Glomerular visceral epithelial cell (primary cell): ENCODE measurements at regions not wholly inside any gene's neighbourhood (a gene's known extent, or its start where the extent isn't known, plus 50 kb on each side); places are given as distances from the start of the nearest gene placed in this dataset.

Source experiments
- DNase-seq: peaks from one replicate; pipeline ENCODE4 v3.0.0-alpha.2; 2016; ENCODE audit errors: extremely low spot score

DNA sequence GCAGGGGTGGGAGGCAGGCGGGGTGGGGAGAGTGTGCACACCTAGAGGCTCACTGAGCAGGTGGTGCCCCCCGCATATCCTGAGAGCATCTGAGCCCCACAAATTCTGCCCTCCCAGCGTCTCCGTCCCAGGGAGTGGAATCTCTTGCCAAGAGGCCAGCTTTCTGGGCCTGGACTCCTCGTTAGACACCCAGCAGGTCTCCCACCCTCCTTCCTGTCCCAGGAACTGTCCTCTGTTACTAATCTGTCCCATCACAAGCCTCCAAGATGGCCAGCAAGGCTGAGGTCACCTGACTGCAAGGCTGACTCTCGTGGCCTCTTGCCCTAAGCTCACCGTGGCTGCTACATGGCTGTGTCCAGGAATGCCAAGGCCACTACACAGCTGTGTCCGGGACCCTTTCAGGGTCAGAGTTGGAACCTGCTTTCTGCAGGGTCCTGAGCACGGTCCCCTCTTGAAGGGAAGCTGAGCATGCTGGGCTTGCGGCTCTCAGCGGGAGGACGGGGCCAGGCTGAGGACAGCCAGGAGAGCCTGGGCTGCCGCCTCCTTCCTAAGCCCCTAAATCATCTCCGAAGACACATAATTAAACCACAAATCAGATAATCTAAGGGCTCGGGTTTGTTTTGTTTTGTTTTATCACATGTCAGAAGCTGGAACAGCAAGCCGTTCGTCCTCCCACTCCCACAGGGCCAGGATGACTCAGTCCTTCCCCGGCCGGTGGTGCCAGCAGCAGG lies 1327.3 kb downstream of the TBC1D22A start:
- DNase-seq: no peak

DNA sequence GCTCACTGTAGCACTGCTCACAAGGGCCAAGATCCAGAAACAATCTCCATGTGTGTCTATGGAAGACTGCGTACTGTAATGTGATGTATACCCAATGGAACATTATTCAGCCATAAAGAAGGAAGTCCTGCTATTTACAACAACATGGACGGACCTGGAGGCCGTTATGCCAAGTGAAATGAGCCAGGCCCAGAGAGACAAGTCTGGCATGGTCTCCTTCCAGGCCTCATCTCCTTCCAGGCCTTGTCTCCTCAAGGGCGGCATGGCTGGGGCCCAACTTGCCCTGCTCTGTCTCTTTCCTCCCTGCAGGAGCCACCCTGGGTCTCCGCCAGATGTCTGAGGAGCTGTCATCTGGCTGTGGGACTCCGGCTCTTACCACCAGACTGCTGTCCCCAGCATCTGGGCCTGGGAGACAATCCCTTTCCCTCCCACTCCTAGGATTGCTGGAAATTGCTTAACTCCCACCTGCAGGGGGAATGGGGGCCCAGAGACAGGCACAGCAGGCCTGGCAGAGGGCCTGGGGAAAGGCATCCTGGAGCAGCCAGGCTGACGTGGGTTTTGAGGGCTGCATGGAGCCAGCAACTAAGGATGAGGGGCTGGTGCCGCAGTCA lies 1326.6 kb downstream of the TBC1D22A start:
- no peak for DNase-seq

- DNase-seq: no peak
Measured at GRCh38 chr22:48088251-48088650, 1325.8 kb downstream of the TBC1D22A start.

- no peak for DNase-seq
Measured at GRCh38 chr22:48085901-48086645, 1323.6 kb downstream of the TBC1D22A start.

- no peak for DNase-seq
Measured at GRCh38 chr22:48084729-48085050, 1322.2 kb downstream of the TBC1D22A start.

DNA sequence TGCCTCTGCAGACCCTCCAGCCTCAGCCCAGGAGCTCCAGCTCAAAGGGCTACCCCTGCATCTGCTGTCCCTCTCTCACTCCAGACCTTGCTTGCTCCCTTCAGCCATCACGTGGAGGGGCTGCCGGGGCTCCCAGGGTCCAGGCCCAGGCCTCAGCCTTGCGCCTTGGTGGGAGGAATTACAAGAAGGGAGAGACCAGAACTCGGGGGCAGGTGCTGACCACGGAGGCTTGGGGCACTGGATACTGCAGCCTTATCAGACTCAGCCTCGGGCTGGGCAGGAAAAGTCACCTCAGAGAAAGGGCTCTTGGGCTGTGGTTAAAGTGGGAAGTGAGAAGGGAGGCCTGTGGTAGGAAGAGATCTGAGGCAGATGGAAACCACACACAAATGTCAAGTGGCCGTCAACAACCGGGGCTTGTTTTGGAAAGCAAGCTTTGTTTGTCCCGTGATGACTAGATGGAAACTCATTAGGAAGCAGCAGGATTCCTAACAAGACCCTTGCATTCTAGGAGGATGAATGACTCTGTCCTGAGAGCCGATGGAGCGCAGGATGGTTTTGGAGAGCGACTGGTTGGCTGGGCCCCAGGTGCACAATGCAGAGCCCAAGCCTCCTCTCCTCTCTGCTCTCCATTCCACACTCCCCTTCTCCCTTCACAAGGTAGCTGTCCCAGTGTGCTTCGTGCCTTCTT lies 1321.7 kb downstream of the TBC1D22A start:
- no peak for DNase-seq

- no peak for DNase-seq
Measured at GRCh38 chr22:48083502-48083901, 1321.1 kb downstream of the TBC1D22A start.

DNA sequence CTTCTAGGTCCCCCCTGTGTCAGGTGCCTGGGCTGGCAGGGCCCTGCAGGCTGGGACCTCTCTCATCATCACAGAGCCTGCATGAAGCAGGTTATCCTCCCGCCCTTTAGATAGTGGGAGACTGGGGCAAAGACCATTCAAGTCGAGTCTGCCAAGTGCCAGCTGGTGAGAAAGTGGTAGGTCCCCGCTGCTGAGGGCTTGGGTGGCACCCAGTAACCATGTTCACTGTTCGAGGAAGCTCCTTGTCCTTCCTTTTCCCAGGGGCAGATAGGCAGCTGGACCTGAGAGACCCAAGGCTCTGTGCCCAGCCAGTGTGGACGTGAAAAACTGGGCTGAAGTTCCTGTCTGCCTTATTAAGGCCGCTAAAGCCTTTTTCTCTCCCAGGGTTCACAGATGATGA lies 1319.8 kb downstream of the TBC1D22A start:
- no peak for DNase-seq

GRCh38 chr22:48081281-48081680 lies 1318.8 kb downstream of the TBC1D22A start:
- DNase-seq: no peak

DNA sequence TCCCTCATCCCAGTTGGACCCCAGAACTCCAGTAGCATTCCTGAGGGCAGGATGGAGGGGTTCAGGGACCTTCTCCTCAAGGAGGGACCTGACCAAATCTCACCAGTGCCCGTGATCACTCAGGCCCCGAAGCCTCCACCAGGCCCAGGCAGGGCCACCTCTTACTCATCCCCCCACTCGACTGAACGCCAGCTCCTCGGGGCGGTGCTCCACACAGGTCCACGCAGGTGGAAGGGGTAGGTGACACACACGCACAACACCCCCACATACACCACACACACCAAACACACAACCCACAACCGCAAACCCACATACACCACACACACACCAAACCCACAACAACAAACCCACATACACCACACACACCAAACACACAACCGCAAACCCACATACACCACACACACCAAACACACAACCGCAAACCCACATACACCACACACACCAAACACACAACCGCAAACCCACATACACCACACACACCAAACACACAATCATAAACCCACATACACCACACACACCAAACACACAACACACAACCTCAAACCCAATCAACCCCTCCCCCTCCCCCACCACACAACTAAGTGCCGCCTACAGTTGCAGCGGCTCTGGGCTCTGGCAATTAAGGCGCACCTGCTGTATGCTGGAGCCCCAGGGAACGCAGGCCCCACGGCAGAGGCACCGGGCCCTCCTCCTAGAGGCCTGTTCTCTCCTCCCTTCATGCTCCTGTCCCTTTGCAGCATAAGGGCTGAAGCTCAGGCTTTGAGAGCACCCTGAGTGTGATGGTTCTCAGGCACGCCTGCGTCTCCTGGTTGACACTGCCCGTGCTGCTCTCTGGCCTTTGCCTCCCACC lies 1318.1 kb downstream of the TBC1D22A start:
- DNase-seq: no peak

DNA sequence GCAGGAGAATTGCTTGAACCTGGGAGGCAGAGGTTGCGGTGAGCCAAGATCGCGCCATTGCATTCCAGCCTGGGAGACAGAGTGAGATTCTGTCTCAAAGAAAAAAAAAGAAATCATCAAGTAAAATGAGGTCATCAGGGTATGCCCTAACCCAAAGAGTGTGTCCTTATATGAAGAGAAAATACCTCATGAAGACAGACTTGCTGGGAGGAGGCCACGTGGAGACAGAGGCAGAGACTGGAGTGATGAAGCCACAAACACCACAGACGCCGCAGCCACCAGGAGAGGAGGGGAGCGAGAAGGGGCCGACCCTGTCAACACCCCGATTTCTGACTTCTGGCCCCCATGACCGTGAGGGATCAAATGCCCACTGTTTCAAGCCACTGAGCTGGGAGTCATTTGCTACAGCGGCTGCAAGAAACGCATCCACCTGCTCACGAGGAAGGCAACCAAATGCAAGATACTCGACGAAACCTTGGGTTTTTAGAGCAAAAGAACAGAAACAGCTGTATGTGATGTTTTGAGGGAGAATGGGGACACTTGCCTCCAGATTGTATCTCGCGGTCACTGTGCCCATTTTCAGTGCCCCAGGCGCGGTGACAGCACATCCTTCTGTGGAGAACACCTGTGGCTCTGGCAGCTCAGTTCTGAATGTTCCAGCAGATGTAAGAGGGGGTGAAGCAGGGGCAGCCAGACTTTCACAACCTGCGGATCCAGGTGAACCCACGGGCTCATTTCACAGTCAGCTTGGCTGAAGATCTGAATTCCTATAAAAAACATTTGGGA lies 1317.2 kb downstream of the TBC1D22A start:
- no peak for DNase-seq

DNA sequence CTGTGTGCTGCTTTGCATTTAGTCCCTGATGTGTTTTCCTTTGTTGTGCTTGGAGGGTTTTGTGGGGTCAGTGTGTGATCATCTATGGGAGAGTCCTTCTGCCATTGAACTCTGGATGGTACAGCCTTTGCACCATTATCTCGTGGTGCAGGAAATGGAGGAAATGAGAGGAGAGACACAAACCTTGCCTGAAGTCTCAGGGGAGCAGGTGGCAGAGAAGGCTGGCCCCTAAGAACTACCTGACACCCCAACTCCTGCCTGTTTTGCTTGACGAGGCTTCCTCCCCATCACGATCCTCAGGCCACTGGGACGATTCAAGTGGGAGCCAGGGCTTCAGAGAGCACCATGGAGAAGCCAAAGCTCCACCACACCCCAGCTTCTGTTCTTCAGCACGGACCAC lies 1316.4 kb downstream of the TBC1D22A start:
- no peak for DNase-seq

GRCh38 chr22:48077699-48078098 lies 1315.2 kb downstream of the TBC1D22A start:
- no peak for DNase-seq

DNA sequence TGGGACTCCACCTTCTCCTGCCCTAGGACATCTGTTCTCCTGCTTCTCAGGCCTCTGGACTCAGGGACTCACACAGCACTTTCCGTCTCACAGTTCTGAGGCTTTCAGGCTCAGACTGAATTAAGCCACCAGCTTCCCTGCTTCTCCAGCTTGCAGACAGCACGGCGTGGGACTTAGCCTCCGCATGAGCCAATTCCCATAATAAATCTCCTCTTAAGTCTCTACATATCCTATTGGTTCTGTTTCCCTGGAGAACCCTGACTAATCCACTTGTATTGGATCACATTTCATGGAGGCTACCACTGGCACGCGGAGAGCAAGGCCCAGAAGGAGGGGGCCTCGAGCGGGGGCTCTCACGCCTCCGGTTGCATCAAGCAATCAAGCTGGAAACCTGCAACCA lies 1313.6 kb downstream of the TBC1D22A start:
- DNase-seq: no peak

GRCh38 chr22:48075604-48076003 lies 1313.2 kb downstream of the TBC1D22A start:
- DNase-seq: no peak

- DNase-seq: no peak
Measured at GRCh38 chr22:48072777-48073176, 1310.3 kb downstream of the TBC1D22A start.

- no peak for DNase-seq
Measured at GRCh38 chr22:48071828-48072227, 1309.4 kb downstream of the TBC1D22A start.

- DNase-seq: no peak
Measured at GRCh38 chr22:48071305-48071704, 1308.9 kb downstream of the TBC1D22A start.

- no peak for DNase-seq
Measured at GRCh38 chr22:48070760-48071159, 1308.3 kb downstream of the TBC1D22A start.

DNA sequence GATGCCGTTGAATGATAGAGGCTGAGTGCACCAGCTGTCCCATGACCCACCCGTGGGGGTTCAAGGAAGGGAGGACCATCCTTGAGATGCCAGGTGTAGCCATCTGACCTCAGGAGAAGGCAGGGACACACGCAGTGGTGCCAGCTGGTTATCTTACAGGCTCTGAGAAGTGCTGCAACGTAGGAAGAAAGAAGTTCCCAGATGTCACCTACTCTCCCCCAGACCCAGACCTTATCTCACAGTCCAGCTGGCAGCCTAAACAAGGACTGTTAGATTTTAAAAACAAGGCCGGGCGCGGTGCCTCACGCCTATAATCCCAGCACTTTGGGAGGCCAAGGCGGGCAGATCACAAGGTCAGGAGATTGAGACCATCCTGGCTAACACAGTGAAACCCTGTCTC lies 1307.6 kb downstream of the TBC1D22A start:
- DNase-seq: no peak

DNA sequence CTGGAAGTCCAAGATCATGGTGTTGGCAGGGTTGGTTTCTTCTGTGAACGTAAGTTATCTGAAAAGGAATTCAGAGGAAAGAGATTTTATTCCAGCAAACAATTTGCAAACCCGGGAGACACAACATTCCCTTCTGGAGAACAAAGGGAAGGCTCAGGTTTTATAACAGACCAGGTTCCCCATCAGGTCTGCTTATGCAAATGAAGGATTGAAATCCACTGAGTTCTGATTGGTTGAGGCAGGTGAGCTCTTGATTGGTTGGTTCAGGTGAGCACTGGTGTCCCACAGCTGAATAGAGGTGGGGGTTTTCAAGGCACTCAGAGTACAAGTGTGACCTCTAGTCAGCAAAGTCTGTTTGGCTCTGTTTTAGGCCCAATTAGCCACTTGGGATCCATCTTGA lies 1306.8 kb downstream of the TBC1D22A start:
- no peak for DNase-seq
